GM12874 (cell line): ENCODE measurements at regions not wholly inside any gene's neighbourhood (a gene's known extent, or its start where the extent isn't known, plus 50 kb on each side); places are given as distances from the start of the nearest gene placed in this dataset.

Experiments used
- CTCF ChIP-seq: IDR thresholded peaks from 2 replicates; pipeline ENCODE4 v1.5.1; 2011; ENCODE audit warnings: low read depth, mild to moderate bottlenecking, control low read depth, low read length, moderate library complexity; ENCODE audit not compliant: insufficient read depth

- no peak for TF ChIP-seq CTCF
These were observed 493.3 kb upstream of the ADAMTS16 start for GRCh38 chr5:4646715-4647375.

DNA sequence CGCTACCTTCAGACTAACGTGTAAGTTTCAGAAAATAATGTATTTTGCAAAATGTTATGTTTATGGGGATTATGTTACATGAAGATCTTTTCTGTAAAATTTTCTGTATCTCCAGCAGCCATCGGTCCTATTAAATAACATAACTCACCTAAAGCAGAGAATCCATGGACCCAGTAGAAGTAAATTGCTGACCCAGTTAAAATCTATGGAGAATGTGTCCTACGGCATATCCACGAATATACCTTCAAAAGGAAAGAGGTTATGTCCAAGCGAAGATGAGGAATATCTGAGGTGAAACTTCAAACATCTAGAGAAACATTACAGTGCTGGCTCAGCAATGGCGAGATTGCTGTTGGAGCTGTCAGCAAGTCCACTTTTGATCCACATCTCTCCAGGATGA lies 492.2 kb upstream of the ADAMTS16 start:
- no peak for TF ChIP-seq CTCF

DNA sequence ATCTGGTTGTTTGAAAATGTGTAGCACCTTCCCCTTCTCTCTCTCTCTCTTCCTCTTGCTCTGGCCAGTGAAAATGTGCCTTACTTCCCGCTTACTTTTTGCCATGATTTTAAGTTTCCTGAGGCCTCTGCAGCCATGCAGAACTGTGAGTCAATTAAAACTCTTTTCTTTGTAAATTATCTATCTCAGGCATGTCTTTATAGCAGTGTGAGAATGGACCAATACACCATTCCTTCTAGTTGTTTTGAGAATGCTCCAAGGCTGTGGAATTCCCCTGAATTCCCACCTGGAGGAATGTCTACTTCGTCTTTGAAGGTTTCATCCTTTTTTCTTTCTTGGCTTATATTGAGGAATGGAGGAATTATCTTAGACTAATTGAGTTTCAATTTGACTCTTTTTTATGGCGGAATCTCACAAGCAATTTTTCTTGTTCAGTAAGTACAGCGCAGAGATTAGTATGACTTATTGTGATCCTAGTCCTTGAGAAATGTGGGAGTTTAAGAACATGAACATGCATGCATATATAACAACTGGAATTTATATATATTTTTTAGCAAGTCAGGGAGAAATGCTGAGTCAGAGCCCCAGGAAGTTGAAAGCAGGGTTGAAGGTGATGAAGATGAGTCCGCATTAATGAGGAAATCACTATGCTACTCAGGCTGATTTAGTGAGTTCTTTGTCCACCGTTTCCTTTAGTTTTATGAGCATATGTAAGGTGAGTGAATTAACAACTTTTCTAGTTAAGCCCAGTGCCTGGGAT lies 488.1 kb upstream of the ADAMTS16 start:
- no peak for TF ChIP-seq CTCF

DNA sequence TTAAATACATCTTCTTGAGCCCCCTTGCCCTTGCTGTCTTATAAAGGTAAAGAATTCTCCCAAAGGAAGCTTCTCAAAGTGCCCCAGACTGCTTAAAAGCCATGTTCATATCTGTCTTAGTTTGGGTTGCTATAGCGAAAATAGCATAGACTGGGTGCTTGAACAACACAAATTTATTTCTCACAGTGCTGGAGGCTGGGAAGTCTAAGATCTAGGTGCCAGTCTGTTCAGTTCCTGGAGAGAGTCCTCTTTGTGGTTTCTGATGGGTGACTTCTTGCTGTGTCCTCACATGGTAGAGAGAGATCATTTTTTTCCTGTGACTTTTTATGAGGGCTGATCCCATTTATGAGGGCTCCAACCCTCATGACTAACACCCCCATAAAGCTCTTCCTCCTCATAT lies 486.7 kb upstream of the ADAMTS16 start:
- TF ChIP-seq CTCF = no peak

DNA sequence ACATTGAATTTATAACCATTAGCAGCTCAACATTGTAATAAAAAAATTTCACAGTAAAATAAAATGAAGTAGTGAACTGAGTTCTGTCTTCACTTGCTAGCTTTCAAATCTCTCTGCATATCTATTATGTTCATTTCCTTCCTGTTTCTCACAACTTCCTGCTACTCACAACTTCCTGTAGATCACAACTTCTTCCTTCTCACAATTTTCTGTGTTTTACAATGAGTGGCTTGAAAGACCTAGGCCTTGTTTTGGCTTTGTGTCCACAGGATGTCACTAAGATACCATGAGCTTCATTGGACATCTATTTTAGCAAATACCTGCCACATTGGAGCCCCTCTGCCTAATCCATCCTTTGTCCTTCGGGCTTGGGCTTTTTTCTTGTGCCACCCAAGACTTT lies 480.3 kb upstream of the ADAMTS16 start:
- no peak for TF ChIP-seq CTCF

- no peak for TF ChIP-seq CTCF
These were observed 478.8 kb upstream of the ADAMTS16 start for GRCh38 chr5:4661326-4661725.

DNA sequence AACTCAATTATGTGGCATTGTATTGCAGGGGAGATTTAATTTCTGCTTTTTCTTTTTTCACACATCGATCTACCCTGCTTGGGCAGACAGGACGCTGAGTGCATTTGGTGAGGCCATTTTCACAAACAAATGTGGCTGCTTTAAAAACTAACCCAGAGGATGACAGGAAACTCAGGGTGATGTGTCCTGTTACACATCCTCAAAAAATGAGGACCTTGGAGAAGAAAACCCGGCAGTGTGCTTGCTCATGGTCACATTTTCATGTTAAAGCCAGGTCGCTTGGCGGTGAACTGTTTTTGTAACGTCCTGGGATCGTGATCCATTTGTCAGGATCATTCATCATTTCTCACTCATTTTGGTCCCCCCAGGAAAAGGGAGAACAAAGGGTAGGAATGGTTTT lies 478.3 kb upstream of the ADAMTS16 start:
- TF ChIP-seq CTCF = no peak
